GM12891 (cell line): ENCODE measurements at regions not wholly inside any gene's neighbourhood (a gene's known extent, or its start where the extent isn't known, plus 50 kb on each side); places are given as distances from the start of the nearest gene placed in this dataset.

ENCODE experiments used
- DNase-seq: peaks from one replicate; pipeline ENCODE4 v3.0.0; 2011; ENCODE audit warnings: low spot score; ENCODE audit not compliant: insufficient read length
- FAIRE-seq: peaks from 2 replicates; lab custom pipeline; 2011; peaks lifted over from hg19 to GRCh38; lab: Jason Lieb, UNC
- PAX5 ChIP-seq: IDR thresholded peaks from 2 replicates; pipeline ENCODE4 v1.6.1; 2011; ENCODE audit warnings: low read length, moderate library complexity, mild to moderate bottlenecking; ENCODE audit not compliant: insufficient read depth, severe bottlenecking
- POLR2A ChIP-seq: IDR thresholded peaks from 2 replicates; pipeline ENCODE4 v1.6.1; 2011; ENCODE audit warnings: low read depth, low read length, control low read depth
- POLR2AphosphoS5 ChIP-seq: IDR thresholded peaks from 2 replicates; pipeline ENCODE4 v1.6.1; 2011; ENCODE audit warnings: low read depth, low read length, control low read depth
- POU2F2 ChIP-seq: IDR thresholded peaks from 2 replicates; pipeline ENCODE4 v1.6.1; 2011; ENCODE audit warnings: low read depth, mild to moderate bottlenecking, control low read depth, low read length, moderate library complexity
- SPI1 ChIP-seq: IDR thresholded peaks from 2 replicates; pipeline ENCODE4 v1.6.1; 2011; ENCODE audit warnings: low read depth, low read length, control low read depth
- TAF1 ChIP-seq: IDR thresholded peaks from 2 replicates; pipeline ENCODE4 v1.6.1; 2011; ENCODE audit warnings: low read depth, low read length, control low read depth

DNA sequence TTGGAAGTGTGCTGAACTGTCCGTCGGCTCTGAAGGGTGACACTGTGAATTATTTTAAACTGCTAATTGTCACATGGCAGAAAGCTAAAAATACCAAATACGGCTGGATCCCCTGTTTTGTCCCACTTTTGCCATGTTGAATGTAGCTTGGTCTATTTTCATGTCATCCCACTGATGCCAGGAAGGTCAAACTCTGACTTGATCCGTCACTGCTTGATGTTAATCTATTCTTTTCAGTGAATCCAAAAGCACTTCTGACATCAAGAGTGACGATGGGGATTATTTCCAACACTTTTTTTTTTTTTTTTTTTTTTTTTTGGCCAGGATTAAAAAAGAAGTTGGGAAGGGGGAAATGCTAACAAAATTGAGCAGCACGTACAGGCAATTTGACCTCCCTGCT lies 734.6 kb upstream of the TENM3 start:
- no peak for FAIRE-seq
- TF ChIP-seq PAX5 (no peak), POLR2AphosphoS5 (no peak), TAF1 (no peak), POLR2A (no peak), POU2F2 (no peak), SPI1 (no peak)
- DNase-seq: no peak

DNA sequence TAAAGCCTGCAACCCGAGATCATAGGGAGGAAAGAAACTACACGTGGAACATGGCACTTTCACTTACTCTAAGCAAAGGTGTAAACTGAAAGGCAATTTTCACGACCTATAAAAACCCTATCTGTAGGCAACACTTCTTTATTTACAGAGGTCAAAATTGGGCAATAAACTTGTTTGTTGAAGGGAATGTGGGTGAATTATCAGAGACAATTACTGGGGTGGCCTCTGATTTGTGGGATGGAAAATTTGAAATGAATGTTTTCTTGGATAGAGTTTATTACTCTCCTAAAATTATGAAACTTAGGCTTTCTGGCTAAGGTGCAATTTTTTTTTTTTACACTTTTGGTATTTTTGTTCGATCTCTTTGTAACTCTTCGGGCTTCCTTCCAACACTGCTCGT lies 734.1 kb upstream of the TENM3 start:
- no peak for TF ChIP-seq SPI1
- no peak for TF ChIP-seq PAX5
- no peak for TF ChIP-seq TAF1
- TF ChIP-seq POU2F2: no peak
- no peak for TF ChIP-seq POLR2A
- no peak for TF ChIP-seq POLR2AphosphoS5
- no peak for FAIRE-seq
- DNase-seq: no peak

DNA sequence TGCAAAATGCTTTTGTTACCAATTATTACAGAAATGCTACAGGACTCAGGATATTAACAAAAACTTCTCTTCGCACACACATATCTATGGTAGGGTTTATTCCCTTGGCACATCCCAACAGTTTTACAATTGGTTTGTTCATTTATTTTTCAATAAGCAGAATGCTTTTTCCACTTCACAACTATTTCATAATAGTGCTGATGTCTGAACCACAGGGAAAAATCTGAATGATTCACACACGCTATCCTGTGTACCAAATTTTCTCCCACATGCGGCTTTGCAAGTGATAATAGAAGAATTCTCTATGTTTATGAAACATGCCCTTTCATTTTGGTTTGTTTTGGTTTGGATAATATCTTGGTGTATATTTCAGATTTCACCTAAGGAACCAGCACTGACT lies 725.7 kb upstream of the TENM3 start:
- DNase-seq (no peak), FAIRE-seq (no peak)
- TF ChIP-seq TAF1: no peak
- TF ChIP-seq PAX5: no peak
- no peak for TF ChIP-seq POU2F2
- TF ChIP-seq POLR2AphosphoS5: no peak
- TF ChIP-seq POLR2A: no peak
- no peak for TF ChIP-seq SPI1

DNA sequence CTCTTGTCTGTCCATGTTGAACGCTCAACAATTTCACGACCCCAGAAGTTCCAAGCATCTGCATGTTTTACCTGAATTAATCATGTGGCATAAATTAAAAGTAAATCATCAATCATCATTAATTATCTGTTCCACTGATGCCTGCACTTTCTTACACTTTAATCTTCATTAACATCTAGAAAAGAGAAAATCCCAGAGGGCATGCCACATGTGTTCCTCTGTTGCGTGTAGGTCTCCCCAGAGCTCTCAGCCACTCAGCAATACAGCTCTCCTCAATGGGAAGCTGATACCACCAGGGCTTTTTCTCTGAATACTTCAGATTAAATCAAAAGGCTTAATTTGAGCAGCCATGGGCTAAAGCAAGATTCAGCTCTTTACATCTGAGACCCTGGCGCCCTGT lies 722.4 kb upstream of the TENM3 start:
- FAIRE-seq (no peak), DNase-seq (no peak)
- TF ChIP-seq PAX5: no peak
- no peak for TF ChIP-seq POLR2AphosphoS5
- TF ChIP-seq POU2F2: no peak

DNA sequence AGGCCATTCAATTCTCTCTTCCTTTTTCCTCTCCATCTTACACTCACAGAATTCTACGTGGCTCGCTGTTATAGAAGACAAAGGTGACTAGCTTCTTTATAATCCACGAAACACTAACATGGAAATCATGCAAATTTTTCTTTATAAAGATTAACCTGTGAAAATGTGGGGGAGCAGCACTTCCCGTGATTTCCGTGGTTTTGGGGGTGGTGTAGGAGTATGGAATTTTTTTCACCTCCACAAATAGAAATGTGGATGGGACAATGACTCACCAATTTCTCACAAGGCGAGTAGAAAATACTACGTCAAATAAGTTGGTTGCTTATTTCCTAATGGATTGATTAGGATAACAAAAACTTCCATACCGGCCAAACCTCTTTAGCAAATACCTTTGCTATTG lies 719.2 kb upstream of the TENM3 start:
- no peak for DNase-seq
- FAIRE-seq: no peak
- TF ChIP-seq SPI1 (no peak), PAX5 (no peak), POU2F2 (no peak), POLR2A (no peak), TAF1 (no peak), POLR2AphosphoS5 (no peak)

DNA sequence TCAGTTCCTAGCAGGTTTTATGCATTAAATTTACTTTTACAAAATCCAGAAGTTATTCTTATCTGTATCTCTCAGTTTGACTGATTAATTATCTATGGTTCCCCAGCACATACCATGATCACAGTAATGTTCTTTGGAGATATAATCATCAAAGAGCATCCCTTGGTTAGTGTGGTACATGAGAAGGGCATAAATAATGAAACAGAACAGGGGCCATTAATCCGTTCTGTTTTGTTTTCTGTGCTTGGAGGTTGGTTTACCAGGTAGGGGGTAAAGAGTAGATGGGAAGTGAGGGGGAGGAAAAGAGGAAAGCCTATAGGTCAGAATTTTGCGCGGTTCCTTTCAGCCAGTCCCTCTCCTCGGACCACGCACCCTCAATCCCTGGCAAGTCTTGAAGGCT lies 718.7 kb upstream of the TENM3 start:
- no peak for DNase-seq
- no peak for FAIRE-seq
- TF ChIP-seq TAF1 (no peak), PAX5 (no peak), SPI1 (no peak), POU2F2 (no peak), POLR2A (no peak), POLR2AphosphoS5 (no peak)

DNA sequence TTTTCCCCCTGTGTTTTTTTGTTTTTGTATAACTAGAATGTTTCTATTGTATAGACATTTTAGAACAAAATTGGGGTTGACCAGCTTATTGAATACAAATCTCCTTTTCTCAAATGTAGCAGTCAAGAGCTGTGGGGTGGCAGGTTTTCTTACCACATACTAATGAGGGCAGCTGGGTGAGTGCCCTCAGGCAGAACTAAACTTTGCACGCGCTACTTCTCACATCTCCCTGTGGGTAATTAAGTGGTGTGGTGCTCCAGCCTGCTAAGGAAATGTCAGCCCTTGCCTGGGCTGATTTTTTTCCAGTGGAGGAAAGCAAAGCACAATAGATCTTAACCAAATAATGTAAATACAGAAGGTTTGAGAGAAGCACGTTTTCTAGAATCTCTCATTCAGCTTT lies 717.6 kb upstream of the TENM3 start:
- TF ChIP-seq POU2F2 (no peak), POLR2A (no peak)
- DNase-seq: no peak
- no peak for FAIRE-seq

DNA sequence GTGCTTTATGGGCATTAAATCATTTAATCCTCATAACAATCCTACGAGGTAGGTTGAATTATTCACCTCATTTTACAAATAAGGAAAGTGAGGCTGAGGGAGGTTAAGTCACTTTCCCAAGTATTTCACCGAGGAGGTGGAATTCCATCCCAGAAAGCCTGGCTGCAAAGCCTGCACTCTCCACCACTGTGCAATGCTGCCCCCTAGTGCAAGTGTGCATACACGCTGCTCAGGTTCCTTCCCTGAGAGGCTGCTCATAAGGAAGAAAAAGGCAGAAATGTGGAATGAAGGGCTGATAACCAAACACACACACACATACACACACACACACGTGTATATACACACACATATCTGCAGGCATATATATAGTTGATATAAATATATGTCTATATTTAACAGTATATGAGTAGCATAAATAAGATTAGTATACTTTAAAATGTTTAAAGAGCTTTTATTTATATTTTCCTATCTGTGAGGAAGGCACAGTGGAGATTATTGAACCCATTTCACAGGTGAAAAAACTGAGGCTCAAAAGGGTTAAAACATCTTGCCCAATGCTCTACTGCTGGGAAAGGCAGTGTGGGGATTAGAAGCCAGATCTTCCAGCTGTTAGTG lies 714.5 kb upstream of the TENM3 start:
- DNase-seq: no peak
- peak; percentile 87 for FAIRE-seq
- TF ChIP-seq PAX5 (no peak), TAF1 (no peak), POLR2A (no peak), POU2F2 (no peak), SPI1 (no peak), POLR2AphosphoS5 (no peak)

DNA sequence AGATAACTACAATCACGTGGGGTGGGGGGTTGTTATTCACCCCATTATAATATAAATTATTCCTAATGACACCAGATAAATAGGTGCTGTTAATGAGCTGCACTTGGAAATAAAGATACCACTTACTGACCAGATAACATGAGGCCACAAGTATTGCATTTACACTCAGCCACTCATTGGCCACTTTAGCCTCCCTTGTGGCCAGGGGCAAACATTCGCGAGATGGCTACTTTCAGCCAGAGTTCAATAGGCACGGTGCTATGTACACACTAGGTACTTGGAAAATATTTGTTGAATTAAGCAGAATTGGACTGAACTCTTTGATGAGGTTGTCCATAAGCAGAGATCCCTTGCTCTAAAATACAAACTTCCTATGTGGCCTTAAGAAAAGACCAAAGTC lies 713.7 kb upstream of the TENM3 start:
- TF ChIP-seq PAX5: no peak
- TF ChIP-seq TAF1: no peak
- no peak for TF ChIP-seq POU2F2
- TF ChIP-seq POLR2AphosphoS5: no peak
- no peak for TF ChIP-seq SPI1
- TF ChIP-seq POLR2A: no peak
- DNase-seq: no peak
- FAIRE-seq: no peak

DNA sequence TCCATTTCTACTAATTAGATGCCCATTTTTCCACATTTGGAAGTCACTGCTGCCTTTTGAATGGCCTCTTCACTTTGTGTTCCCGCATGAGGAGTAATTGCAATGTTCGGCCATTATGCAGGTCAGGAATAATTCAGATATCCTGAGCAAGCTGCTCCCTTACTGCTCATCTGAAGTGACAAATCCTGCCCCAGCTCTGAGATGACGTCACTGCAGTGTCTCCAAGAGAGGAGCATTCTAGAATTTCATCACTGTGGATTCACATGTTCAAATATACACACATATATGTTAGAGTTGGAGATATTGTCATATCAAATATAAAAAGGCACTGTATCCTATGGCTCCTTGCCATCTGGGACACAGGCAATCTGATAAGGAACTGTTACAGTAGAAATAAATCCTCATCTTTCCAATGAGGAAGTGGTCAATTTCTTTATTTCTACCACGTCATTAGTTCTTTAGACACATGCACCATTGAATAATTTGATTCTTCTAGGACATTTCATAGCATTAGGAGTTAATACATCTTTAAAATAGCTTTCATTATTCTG lies 706.9 kb upstream of the TENM3 start:
- TF ChIP-seq PAX5 (no peak), POU2F2 (no peak), SPI1 (no peak), POLR2A (no peak), POLR2AphosphoS5 (no peak), TAF1 (no peak)
- no peak for DNase-seq
- no peak for FAIRE-seq
